SK-N-MC (cell line): ENCODE measurements at regions not wholly inside any gene's neighbourhood (a gene's known extent, or its start where the extent isn't known, plus 50 kb on each side); places are given as distances from the start of the nearest gene placed in this dataset.

Experiments
- EZH2 ChIP-seq: fragments of 200-600 bp; sonication (generic); IDR thresholded peaks from one replicate; pipeline ENCODE4 v1.6.1; 2017; ENCODE audit warnings: antibody characterized with exemption
- POLR2AphosphoS5 ChIP-seq: IDR thresholded peaks from 2 replicates; pipeline ENCODE4 v1.6.1; 2012; ENCODE audit warnings: mild to moderate bottlenecking, low read depth, low read length, borderline replicate concordance

DNA sequence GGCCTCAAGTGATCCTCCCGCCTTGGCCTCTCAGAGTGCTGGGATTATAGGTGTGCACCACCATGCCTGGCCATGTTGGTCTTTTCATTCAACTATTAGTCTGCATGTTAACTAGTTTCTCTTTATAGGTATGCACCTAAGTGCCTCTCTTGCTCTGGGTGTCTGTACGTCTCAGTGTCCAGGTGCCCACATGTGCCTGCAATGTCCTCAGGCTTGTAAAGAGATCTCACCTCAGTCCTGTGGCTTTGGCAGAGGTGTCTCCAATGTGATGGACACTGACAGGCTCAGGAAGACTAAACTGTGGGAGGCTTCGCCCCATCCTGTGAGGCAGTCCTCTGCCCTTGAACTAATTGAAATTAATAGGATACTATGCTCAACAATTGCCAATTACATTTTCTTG, 526.3 kb downstream of the PTPRU start:
- TF ChIP-seq POLR2AphosphoS5 (no peak), EZH2 (no peak)
